Kidney epithelial cell (primary cell): ENCODE measurements at regions not wholly inside any gene's neighbourhood (a gene's known extent, or its start where the extent isn't known, plus 50 kb on each side); places are given as distances from the start of the nearest gene placed in this dataset.
A peak's percentile ranks its signal among the peaks of the same experiment; 100 is the strongest.

ENCODE experiments used
- DNase-seq: peaks from one replicate; pipeline ENCODE4 v3.0.0-alpha.2; 2010; ENCODE audit warnings: low read depth
- H3K27me3 ChIP-seq: 2 replicates; pipeline ENCODE4 v1.6.0; 2011; ENCODE audit warnings: low read length; ENCODE audit not compliant: control insufficient read depth, insufficient read depth
- H3K36me3 ChIP-seq: 2 replicates; pipeline ENCODE4 v1.5.1; 2011; ENCODE audit warnings: low read length; ENCODE audit not compliant: control insufficient read depth, insufficient read depth
- H3K4me3 ChIP-seq: 2 replicates; pipeline ENCODE4 v1.5.1; 2011; ENCODE audit warnings: low read depth, mild to moderate bottlenecking, control low read depth, low read length
- CTCF ChIP-seq: IDR thresholded peaks from 2 replicates; pipeline ENCODE4 v1.5.1; 2011; ENCODE audit warnings: mild to moderate bottlenecking, moderate library complexity, low read length, control low read depth, inconsistent platforms; ENCODE audit not compliant: insufficient read depth, poor library complexity, severe bottlenecking

- peak; percentile 60 for TF ChIP-seq CTCF
- peak; percentile 23 for DNase-seq
- no peaks in the 10 kb centered on the region for H3K27me3 ChIP-seq
These were observed 172.2 kb upstream of the CXCL13 start for GRCh38 chr4:77433418-77433733.

GRCh38 chr4:77434299-77435092, 171.1 kb upstream of the CXCL13 start:
- no peak for DNase-seq
- Histone ChIP-seq H3K4me3 (no peak overlapping the region), H3K36me3 (no peaks in the 10 kb centered on the region), H3K27me3 (no peaks in the 10 kb centered on the region)
- no peak for TF ChIP-seq CTCF

More at GRCh38 chr4:77433418-77433733, 172.2 kb upstream of the CXCL13 start:
- no peaks in the 10 kb centered on the region for H3K36me3 ChIP-seq
- no peak overlapping the region for H3K4me3 ChIP-seq

GRCh38 chr4:77437079-77437478, 168.5 kb upstream of the CXCL13 start:
- Histone ChIP-seq H3K4me3 (no peak overlapping the region), H3K27me3 (no peaks in the 10 kb centered on the region), H3K36me3 (no peaks in the 10 kb centered on the region)
- TF ChIP-seq CTCF: no peak
- no peak for DNase-seq

- TF ChIP-seq CTCF: no peak
- DNase-seq: no peak
- Histone ChIP-seq H3K36me3 (no peaks in the 10 kb centered on the region), H3K4me3 (no peak overlapping the region), H3K27me3 (no peaks in the 10 kb centered on the region)
These were observed 167.1 kb upstream of the CXCL13 start for GRCh38 chr4:77438549-77438948.

GRCh38 chr4:77443941-77444340, 161.7 kb upstream of the CXCL13 start:
- no peak for TF ChIP-seq CTCF
- Histone ChIP-seq H3K4me3 (no peak overlapping the region), H3K36me3 (no peaks in the 10 kb centered on the region), H3K27me3 (no peaks in the 10 kb centered on the region)
- DNase-seq: no peak

- no peak for DNase-seq
- H3K4me3 ChIP-seq: no peak overlapping the region
- H3K36me3 ChIP-seq: no peaks in the 10 kb centered on the region
- TF ChIP-seq CTCF: no peak
- no peaks in the 10 kb centered on the region for H3K27me3 ChIP-seq
These were observed 159.8 kb upstream of the CXCL13 start for GRCh38 chr4:77445823-77446222.
